BLaER1 (cell line): ENCODE measurements at regions not wholly inside any gene's neighbourhood (a gene's known extent, or its start where the extent isn't known, plus 50 kb on each side); places are given as distances from the start of the nearest gene placed in this dataset.

Experiments
- H3K27ac ChIP-seq: shearing (Covaris generic); formaldehyde crosslinking; 2 replicates; pipeline ENCODE4 v1.8.1; 2022
- H3K27me3 ChIP-seq: shearing (Covaris generic); formaldehyde crosslinking; 2 replicates; pipeline ENCODE4 v1.8.1; 2022
- H3K36me3 ChIP-seq: shearing (Covaris generic); formaldehyde crosslinking; 2 replicates; pipeline ENCODE4 v1.8.1; 2022
- H3K4me1 ChIP-seq: shearing (Covaris generic); formaldehyde crosslinking; 2 replicates; pipeline ENCODE4 v1.8.1; 2022
- H3K4me2 ChIP-seq: shearing (Covaris generic); formaldehyde crosslinking; 2 replicates; pipeline ENCODE4 v1.8.1; 2022
- H3K4me3 ChIP-seq: shearing (Covaris generic); formaldehyde crosslinking; 2 replicates; pipeline ENCODE4 v1.8.1; 2022
- H3K9ac ChIP-seq: shearing (Covaris generic); formaldehyde crosslinking; 2 replicates; pipeline ENCODE4 v1.8.1; 2022
- H3K9me3 ChIP-seq: shearing (Covaris generic); formaldehyde crosslinking; 2 replicates; pipeline ENCODE4 v1.8.1; 2022
- H4K20me1 ChIP-seq: shearing (Covaris generic); formaldehyde crosslinking; 2 replicates; pipeline ENCODE4 v1.8.1; 2022
- Cebpa-rat ChIP-seq: shearing (Covaris generic); IDR thresholded peaks from 2 replicates; pipeline ENCODE4 v1.8.1; 2022

- no peaks in the 10 kb centered on the region for H3K4me1 ChIP-seq
These were observed 944.3 kb downstream of the BRD1 start for GRCh38 chr22:48883211-48883960.

GRCh38 chr22:48882636-48883200, 945.0 kb downstream of the BRD1 start:
- no peak for TF ChIP-seq Cebpa-rat
- no peaks in the 10 kb centered on the region for H3K36me3 ChIP-seq
- no peaks in the 10 kb centered on the region; the same call in 1 of the 2 replicates for H4K20me1 ChIP-seq
- no peak overlapping the region for H3K27ac ChIP-seq
- H3K4me1 ChIP-seq, result no peaks in the 10 kb centered on the region
- no peaks in the 10 kb centered on the region; the same call in 1 of the 2 replicates for H3K27me3 ChIP-seq
- no peak overlapping the region for H3K4me3 ChIP-seq
- no peaks in the 10 kb centered on the region for H3K9me3 ChIP-seq
- no peak overlapping the region for H3K9ac ChIP-seq
- H3K4me2 ChIP-seq, result no peak overlapping the region

More at GRCh38 chr22:48883211-48883960, 944.3 kb downstream of the BRD1 start:
- peaks cover under 1% of the 10 kb centered on the region; the same call in 1 of the 2 replicates for H3K27me3 ChIP-seq
- no peak overlapping the region for H3K4me2 ChIP-seq
- no peak overlapping the region for H3K27ac ChIP-seq
- H3K9me3 ChIP-seq, result no peaks in the 10 kb centered on the region
- no peaks in the 10 kb centered on the region; the same call in 1 of the 2 replicates for H4K20me1 ChIP-seq
- no peak overlapping the region for H3K9ac ChIP-seq
- no peaks in the 10 kb centered on the region for H3K36me3 ChIP-seq
- H3K4me3 ChIP-seq, result no peak overlapping the region
- no peak for TF ChIP-seq Cebpa-rat

- no peak overlapping the region for H3K9ac ChIP-seq
- no peak overlapping the region for H3K4me3 ChIP-seq
- no peaks in the 10 kb centered on the region; the same call in 1 of the 2 replicates for H3K27me3 ChIP-seq
- no peak for TF ChIP-seq Cebpa-rat
- no peaks in the 10 kb centered on the region for H3K36me3 ChIP-seq
- H3K9me3 ChIP-seq, result no peaks in the 10 kb centered on the region
- no peak overlapping the region for H3K4me2 ChIP-seq
- H4K20me1 ChIP-seq, result no peaks in the 10 kb centered on the region
- H3K27ac ChIP-seq, result no peak overlapping the region
- H3K4me1 ChIP-seq, result no peaks in the 10 kb centered on the region
These were observed 946.2 kb downstream of the BRD1 start for GRCh38 chr22:48881326-48881980.

GRCh38 chr22:48880749-48881148, 946.9 kb downstream of the BRD1 start:
- no peak overlapping the region for H3K27ac ChIP-seq
- no peak overlapping the region for H3K4me2 ChIP-seq
- H4K20me1 ChIP-seq, result no peaks in the 10 kb centered on the region
- no peak overlapping the region for H3K4me3 ChIP-seq
- no peak overlapping the region for H3K9ac ChIP-seq
- H3K9me3 ChIP-seq, result no peaks in the 10 kb centered on the region
- no peaks in the 10 kb centered on the region for H3K36me3 ChIP-seq
- no peak for TF ChIP-seq Cebpa-rat
- no peaks in the 10 kb centered on the region for H3K27me3 ChIP-seq
- H3K4me1 ChIP-seq, result no peaks in the 10 kb centered on the region

- H3K9ac ChIP-seq, result no peak overlapping the region
- H3K27ac ChIP-seq, result no peak overlapping the region
- H3K27me3 ChIP-seq, result no peaks in the 10 kb centered on the region
- H3K4me2 ChIP-seq, result no peak overlapping the region
- H3K4me1 ChIP-seq, result peaks cover 5% of the 10 kb centered on the region
- no peaks in the 10 kb centered on the region for H4K20me1 ChIP-seq
- H3K4me3 ChIP-seq, result no peak overlapping the region
- TF ChIP-seq Cebpa-rat, result no peak
- no peaks in the 10 kb centered on the region for H3K36me3 ChIP-seq
- no peaks in the 10 kb centered on the region for H3K9me3 ChIP-seq
These were observed 950.7 kb downstream of the BRD1 start for GRCh38 chr22:48876951-48877350.

- Histone ChIP-seq H3K9me3 (no peaks in the 10 kb centered on the region), H3K4me3 (no peak overlapping the region), H3K4me2 (no peak overlapping the region), H3K4me1 (peaks cover 16% of the 10 kb centered on the region), H3K36me3 (no peaks in the 10 kb centered on the region), H3K27me3 (no peaks in the 10 kb centered on the region), H3K9ac (no peak overlapping the region), H4K20me1 (no peaks in the 10 kb centered on the region; the same call in 1 of the 2 replicates), H3K27ac (no peak overlapping the region)
- TF ChIP-seq Cebpa-rat, result no peak
These were observed 952.7 kb downstream of the BRD1 start for GRCh38 chr22:48874956-48875355.

GRCh38 chr22:48873191-48873520, 954.5 kb downstream of the BRD1 start:
- no peaks in the 10 kb centered on the region for H3K27me3 ChIP-seq

GRCh38 chr22:48872271-48873190, 955.1 kb downstream of the BRD1 start:
- TF ChIP-seq Cebpa-rat, result no peak
- no peaks in the 10 kb centered on the region for H3K9me3 ChIP-seq
- H3K27me3 ChIP-seq, result no peaks in the 10 kb centered on the region
- no peak overlapping the region for H3K4me3 ChIP-seq
- peaks cover 16% of the 10 kb centered on the region for H3K4me1 ChIP-seq
- H3K27ac ChIP-seq, result no peak overlapping the region
- peak overlapping the region; percentile 43; the same call in 1 of the 2 replicates for H3K4me2 ChIP-seq
- H3K9ac ChIP-seq, result no peak overlapping the region
- H3K36me3 ChIP-seq, result no peaks in the 10 kb centered on the region
- no peaks in the 10 kb centered on the region; the same call in 1 of the 2 replicates for H4K20me1 ChIP-seq

More at GRCh38 chr22:48873191-48873520, 954.5 kb downstream of the BRD1 start:
- Histone ChIP-seq H3K4me3 (no peak overlapping the region), H3K27ac (no peak overlapping the region), H3K9me3 (no peaks in the 10 kb centered on the region), H3K36me3 (no peaks in the 10 kb centered on the region), H3K4me1 (peaks cover 16% of the 10 kb centered on the region), H4K20me1 (no peaks in the 10 kb centered on the region; the same call in 1 of the 2 replicates), H3K4me2 (no peak overlapping the region), H3K9ac (no peak overlapping the region)
- no peak for TF ChIP-seq Cebpa-rat

- TF ChIP-seq Cebpa-rat, result no peak
- H3K27ac ChIP-seq, result no peak overlapping the region
- no peaks in the 10 kb centered on the region for H3K9me3 ChIP-seq
- no peak overlapping the region for H3K9ac ChIP-seq
- H3K4me3 ChIP-seq, result no peak overlapping the region
- H3K4me1 ChIP-seq, result peaks cover 16% of the 10 kb centered on the region
- peaks cover under 1% of the 10 kb centered on the region; the same call in 1 of the 2 replicates for H4K20me1 ChIP-seq
- no peaks in the 10 kb centered on the region for H3K36me3 ChIP-seq
- H3K27me3 ChIP-seq, result no peaks in the 10 kb centered on the region
- peak overlapping the region; percentile 43 for H3K4me2 ChIP-seq
These were observed 956.4 kb downstream of the BRD1 start for GRCh38 chr22:48871176-48871840.
